ENCODE measurements at regions not wholly inside any gene's neighbourhood (a gene's known extent, or its start where the extent isn't known, plus 50 kb on each side); places are given as distances from the start of the nearest gene placed in this dataset.

DNA sequence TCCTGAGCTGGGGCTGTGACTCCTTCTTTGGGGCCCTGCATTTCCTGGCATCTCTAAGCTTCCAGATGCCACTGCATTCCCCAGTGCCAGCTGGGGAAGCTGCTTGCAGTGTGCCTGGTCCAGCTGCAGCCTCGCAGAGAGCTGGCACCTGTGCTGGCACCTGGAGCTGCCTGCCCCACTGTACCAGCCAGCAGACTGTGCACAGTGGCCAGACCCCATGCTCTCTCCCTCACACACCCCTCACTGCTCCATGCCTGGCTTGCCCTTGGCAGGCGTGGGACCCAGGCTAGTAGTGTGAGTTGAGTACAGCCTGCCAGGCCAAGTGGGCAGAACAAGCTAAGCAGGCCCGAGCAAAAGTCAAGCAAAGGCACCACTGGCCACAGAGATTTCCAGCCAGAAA, 327.5 kb downstream of the NDFIP2 start:
- TF ChIP-seq SIN3A (IDR thresholded peaks at IDR 0.05; ENCODE audit: borderline replicate concordance, insufficient read depth, low read length) (no peak), POLR2AphosphoS5 (IDR thresholded peaks at IDR 0.05; ENCODE audit: low read depth, low read length) (no peak)
- TF ChIP-seq, protein P1, sequence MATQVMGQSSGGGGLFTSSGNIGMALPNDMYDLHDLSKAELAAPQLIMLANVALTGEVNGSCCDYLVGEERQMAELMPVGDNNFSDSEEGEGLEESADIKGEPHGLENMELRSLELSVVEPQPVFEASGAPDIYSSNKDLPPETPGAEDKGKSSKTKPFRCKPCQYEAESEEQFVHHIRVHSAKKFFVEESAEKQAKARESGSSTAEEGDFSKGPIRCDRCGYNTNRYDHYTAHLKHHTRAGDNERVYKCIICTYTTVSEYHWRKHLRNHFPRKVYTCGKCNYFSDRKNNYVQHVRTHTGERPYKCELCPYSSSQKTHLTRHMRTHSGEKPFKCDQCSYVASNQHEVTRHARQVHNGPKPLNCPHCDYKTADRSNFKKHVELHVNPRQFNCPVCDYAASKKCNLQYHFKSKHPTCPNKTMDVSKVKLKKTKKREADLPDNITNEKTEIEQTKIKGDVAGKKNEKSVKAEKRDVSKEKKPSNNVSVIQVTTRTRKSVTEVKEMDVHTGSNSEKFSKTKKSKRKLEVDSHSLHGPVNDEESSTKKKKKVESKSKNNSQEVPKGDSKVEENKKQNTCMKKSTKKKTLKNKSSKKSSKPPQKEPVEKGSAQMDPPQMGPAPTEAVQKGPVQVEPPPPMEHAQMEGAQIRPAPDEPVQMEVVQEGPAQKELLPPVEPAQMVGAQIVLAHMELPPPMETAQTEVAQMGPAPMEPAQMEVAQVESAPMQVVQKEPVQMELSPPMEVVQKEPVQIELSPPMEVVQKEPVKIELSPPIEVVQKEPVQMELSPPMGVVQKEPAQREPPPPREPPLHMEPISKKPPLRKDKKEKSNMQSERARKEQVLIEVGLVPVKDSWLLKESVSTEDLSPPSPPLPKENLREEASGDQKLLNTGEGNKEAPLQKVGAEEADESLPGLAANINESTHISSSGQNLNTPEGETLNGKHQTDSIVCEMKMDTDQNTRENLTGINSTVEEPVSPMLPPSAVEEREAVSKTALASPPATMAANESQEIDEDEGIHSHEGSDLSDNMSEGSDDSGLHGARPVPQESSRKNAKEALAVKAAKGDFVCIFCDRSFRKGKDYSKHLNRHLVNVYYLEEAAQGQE (IDR thresholded peaks at IDR 0.05; ENCODE audit: insufficient read depth in 1 of 2, low read depth in 2 of 2, low read length in 2 of 2): no peak

All from PFSK-1 (cell line).